Fibroblast of skin of right quadriceps (primary cell): ENCODE measurements at regions not wholly inside any gene's neighbourhood (a gene's known extent, or its start where the extent isn't known, plus 50 kb on each side); places are given as distances from the start of the nearest gene placed in this dataset.

Experiments used
- DNase-seq: peaks from one replicate; pipeline ENCODE4 v3.0.0-alpha.2; 2013

DNA sequence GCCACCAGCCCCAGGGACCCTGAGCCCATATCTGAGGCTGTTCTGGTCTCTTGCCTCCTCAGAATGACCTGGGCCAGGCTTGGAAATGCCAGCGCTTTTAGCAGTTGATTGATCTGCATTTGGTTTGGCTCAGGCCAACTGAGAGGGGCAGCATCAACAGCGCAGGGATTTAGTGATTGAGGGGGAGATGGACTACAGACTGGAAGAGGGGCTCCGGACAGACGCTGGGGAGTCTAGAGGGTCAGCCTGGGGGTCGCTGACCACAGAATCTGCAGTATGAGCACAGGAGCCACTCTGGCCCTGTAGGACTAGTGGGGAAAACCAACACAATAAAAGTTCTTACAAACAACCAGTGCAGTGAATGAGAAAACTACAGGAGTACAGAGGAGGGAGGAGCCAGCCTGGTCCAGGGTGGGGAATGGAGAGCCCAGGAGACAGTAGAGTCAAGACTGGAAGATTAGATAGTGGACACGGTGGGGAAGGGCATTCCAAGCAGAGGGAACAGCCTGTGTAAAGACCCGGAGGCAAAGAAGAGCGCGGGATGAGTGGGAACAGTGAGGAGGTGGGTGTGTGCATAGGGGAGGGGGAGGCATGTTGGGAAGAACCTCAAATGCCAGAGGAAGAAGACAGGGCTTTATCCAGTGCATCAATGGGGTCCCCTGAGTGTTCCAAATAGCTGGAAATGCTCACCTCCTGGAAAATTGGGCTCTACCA is 128.9 kb downstream of the MRM1 start:
- no peak for DNase-seq

- DNase-seq = no peak
Measured at GRCh38 chr17:36730857-36731490, 129.6 kb downstream of the MRM1 start.

DNA sequence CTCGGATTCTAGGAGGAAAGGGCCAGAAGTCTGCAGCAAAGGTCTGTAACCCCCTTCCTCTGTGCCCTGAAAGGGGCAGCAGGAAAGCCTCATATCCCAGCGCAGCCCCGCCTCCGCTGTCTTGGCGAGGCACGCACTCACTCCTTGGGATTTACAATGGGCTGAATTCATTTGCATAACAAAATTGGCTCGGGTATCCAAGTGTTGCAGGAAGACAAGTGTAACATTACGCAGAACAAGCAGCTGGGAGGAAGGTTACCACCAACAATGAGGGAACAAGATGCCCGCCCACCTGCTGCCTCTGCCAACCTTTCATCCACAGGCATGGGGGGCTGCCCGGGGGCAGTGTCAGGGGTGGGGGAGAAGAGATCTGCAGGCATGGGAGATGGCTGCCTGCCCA is 130.4 kb downstream of the MRM1 start:
- DNase-seq = no peak

DNA sequence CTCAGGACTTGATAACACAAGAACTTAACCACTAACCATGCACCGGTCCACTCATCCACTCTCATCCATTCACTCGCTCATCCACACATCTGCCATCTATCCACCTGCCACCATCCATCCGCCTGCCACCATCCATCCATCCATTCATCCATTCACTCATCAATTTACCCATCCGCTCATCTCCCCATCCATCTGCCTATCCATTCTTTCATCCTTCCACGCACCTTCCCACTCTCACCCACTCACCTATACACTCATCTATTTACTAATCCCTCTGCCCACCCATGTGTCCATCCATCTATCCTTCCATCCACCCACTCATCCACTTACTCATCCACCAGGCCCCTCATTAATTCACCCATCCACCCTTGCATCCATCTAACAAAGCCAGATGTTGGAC is 131.0 kb downstream of the MRM1 start:
- DNase-seq = no peak

- DNase-seq = no peak
Measured at GRCh38 chr17:36736201-36737156, 135.1 kb downstream of the MRM1 start.

GRCh38 chr17:36739208-36739607 is 137.8 kb downstream of the MRM1 start:
- DNase-seq = no peak

DNA sequence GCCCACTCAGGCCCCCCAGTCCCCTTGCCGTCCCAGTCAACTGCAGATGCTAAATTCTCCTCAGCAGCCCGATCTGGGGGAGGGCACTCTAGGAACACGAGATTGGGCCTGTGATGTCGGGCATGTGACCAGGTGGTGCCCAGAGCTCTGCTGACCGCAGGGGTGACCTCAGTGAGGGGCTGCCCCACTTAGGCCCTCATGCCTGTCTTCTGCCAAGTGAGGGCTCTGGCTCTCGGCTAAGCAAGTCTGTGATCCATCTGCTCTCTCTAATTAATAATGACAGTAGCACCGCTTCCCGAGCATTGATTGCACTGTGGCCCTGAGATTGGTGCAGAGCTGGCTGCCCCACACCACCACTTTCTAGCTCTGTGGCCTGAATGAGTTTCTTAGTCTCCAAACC is 138.8 kb downstream of the MRM1 start:
- DNase-seq = no peak

DNA sequence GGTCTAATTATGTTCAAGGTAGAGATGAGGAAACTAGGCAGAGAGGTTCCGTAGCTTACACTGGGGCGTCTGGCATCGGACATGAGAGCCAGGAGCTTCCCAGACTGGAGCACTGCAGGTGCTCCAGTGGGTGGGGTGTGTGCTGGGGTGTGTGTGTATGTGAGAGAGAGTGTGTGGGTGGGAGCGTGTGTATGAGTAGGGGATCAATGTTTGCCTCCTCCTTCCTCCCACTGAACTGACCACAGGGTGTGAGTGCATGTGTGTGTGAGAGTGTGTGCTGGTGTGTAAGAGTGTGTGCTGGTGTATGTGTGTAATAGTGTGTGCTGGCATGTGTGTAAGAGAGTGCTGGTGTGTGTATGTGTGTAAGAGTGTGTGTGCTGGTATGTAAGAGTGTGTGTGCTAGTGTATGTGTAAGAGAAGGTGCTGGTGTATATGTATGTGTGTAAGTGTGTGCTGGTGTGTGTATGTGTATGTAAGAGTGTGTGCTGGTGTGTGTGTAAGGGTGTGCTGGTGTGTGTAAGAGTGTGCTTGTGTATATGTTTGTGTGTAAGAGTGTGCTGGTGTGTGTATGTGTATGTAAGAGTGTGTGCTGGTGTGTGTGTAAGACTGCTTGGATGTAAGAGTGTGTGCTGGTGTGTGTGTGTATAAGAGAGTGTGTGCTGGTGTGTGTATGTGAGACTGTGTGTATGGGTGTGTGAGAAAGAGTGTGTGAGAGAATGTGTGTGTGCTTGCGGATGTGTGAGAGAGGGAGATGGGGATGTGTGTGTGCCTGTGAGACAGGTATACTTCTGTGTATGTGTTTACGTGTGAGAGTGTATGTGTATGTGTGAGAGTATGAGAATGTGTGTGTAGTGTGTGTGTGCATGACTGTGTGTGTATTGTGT is 139.9 kb downstream of the MRM1 start:
- DNase-seq = no peak

GRCh38 chr17:36742267-36743000 is 141.1 kb downstream of the MRM1 start:
- DNase-seq = no peak

DNA sequence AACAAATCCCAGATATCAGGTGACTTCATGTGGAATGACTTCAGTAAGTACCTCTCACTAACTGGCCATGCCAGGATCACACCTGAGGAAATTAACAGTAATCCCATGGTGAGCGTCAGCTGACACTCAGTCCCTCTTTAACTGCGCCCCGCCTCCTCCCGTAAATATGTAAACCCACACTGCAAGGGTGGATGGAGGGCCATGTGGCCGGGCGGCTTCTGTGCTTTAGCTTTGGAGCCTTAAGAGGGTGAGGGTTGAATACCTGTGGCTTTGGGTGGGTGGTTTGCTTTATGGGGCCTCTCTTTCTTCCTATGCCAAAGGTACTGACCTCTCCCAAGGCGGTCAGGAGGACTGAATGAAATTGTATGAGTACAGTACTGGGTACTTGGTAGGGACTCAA is 141.7 kb downstream of the MRM1 start:
- no peak for DNase-seq

DNA sequence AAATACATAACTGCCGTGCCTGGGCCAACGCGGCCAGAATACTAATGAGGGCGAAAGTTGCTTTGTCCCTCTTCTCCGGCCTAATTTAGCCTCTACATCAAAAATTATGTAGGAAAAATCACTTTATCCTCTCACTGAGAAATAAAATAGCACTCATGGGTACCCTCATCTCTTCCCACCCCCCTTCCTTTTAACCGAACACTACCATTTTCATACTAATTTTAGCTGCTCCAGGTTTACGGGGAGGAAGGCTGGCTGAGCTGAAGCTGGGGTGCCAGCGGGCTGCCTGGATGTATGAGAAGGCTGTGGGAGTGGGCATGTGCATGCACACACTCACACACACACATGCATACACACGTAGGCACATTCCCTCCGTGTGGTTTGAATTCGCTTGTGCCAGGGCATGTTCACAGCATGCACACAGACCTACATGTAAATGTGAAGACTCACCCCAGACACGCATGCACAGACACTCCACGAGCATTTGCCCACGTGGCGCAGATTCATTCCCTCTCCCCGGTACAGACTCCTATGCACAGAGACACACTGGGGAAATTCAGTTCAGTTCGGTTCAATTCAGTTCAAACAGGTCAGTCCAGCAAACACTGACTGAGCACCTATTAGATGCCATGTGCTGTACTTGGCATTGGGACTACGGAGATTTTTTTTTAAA is 145.1 kb downstream of the MRM1 start:
- no peak for DNase-seq

GRCh38 chr17:36747861-36748260 is 146.5 kb downstream of the MRM1 start:
- no peak for DNase-seq

DNA sequence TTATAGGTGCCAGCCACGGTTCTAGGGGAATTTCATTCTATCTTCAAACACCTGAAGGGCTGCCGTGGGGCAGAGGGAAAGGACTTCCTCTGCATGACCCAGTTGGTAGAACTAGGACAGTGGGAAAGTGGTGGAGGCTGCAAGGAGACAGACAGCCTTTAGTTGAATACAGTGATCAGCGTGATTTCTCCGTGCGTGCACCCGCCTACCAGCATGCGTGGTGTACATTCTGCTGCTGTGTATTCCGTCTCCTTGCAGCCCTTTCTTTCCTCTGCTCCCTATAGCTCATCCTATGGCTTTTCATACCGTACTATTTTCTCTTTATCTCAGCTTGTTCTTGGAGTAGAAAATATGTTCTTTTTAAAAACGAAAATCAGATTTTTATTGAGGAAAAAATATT is 146.9 kb downstream of the MRM1 start:
- no peak for DNase-seq

- DNase-seq = no peak
Measured at GRCh38 chr17:36749493-36749892, 148.1 kb downstream of the MRM1 start.

DNA sequence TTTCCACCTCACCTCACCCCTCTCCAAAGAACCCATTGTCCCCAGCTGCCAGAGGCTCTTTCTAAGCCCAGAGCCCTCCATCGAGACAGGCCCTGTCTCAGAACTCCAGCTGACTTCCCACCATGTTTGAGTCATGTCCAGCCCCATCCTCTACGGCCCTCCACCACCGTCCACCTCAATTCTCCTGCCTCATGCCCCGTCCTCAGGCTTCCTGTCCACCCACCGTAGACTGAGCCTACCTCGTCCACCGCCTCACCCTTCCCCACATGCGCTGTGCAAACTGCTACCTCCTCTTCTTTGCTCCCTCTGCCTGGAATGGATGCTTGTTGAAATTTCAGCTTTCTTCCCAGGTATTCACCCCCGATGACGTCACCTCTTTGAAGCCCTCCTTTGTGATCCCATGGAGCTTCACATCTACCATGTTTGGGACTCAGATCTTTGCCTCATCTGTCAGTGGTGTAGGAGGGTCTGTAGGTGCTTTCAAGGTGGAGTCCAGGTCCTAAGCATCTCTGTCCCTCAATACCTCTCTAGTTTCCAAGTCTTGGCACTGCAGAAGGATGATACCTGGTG is 149.0 kb downstream of the MRM1 start:
- no peak for DNase-seq

GRCh38 chr17:36752096-36752888 is 150.9 kb downstream of the MRM1 start:
- DNase-seq = no peak

GRCh38 chr17:36755586-36755985 is 154.2 kb downstream of the MRM1 start:
- DNase-seq = no peak

DNA sequence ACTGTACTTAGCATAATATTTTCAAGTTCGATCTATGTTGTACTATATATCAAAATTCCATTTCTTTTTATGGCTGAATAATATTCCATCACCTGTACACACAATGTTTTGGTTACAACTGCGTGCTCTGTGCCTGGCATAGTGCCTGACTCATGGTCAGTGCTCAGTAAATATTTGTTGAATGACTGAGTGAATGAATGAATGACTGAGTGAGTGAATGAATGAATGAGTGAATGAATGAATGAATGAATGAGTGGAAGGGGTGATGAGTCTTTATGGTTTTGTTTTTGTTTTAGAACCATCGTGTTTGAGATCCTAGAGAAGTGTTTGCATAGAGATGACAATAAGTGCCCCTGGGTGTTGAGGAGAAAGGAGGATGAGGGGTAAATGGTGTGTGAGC is 155.3 kb downstream of the MRM1 start:
- no peak for DNase-seq

GRCh38 chr17:36760425-36760824 is 159.0 kb downstream of the MRM1 start:
- no peak for DNase-seq
